Activated CD4-positive, alpha-beta T cell treated with anti-CD3 and anti-CD28 coated beads for 4 hours (primary cell): ENCODE measurements at regions not wholly inside any gene's neighbourhood (a gene's known extent, or its start where the extent isn't known, plus 50 kb on each side); places are given as distances from the start of the nearest gene placed in this dataset.
"Not testable (repeated sequence)": the region's sequence is repeated elsewhere in the genome, so short reads cannot be mapped to it uniquely, and the experiment has no call there.

Source experiments
- DNase-seq, 2 donors: peaks; one replicate each; pipeline ENCODE4 v3.0.0-alpha.2; 2020

GRCh38 chr11:129702410-129703398, 112.9 kb upstream of the TMEM45B start:
- no peak for DNase-seq

GRCh38 chr11:129703846-129704245, 111.8 kb upstream of the TMEM45B start:
- no peak for DNase-seq

- no peak for DNase-seq
Observed at GRCh38 chr11:129704831-129705230, 110.8 kb upstream of the TMEM45B start.

- no peak for DNase-seq
Observed at GRCh38 chr11:129705341-129705740, 110.3 kb upstream of the TMEM45B start.

- DNase-seq, result no peak
Observed at GRCh38 chr11:129705933-129706332, 109.7 kb upstream of the TMEM45B start.

GRCh38 chr11:129709801-129710398, 105.7 kb upstream of the TMEM45B start:
- no peak for DNase-seq

GRCh38 chr11:129710423-129710822, 105.2 kb upstream of the TMEM45B start:
- DNase-seq, result no peak

GRCh38 chr11:129711760-129712159, 103.9 kb upstream of the TMEM45B start:
- no peak for DNase-seq

GRCh38 chr11:129712486-129713240, 103.0 kb upstream of the TMEM45B start:
- not testable (repeated sequence) for DNase-seq

- no peak for DNase-seq
Observed at GRCh38 chr11:129719037-129719436, 96.6 kb upstream of the TMEM45B start.

GRCh38 chr11:129720156-129720555, 95.5 kb upstream of the TMEM45B start:
- no peak for DNase-seq

GRCh38 chr11:129720994-129721393, 94.7 kb upstream of the TMEM45B start:
- DNase-seq, result no peak

GRCh38 chr11:129721685-129722084, 94.0 kb upstream of the TMEM45B start:
- no peak for DNase-seq

GRCh38 chr11:129722529-129722928, 93.1 kb upstream of the TMEM45B start:
- DNase-seq, result no peak

- no peak for DNase-seq
Observed at GRCh38 chr11:129723146-129723760, 92.4 kb upstream of the TMEM45B start.

GRCh38 chr11:129723761-129724162, 91.9 kb upstream of the TMEM45B start:
- no peak for DNase-seq

GRCh38 chr11:129724866-129725265, 90.8 kb upstream of the TMEM45B start:
- DNase-seq, result no peak

- DNase-seq, result no peak
Observed at GRCh38 chr11:129726179-129726578, 89.5 kb upstream of the TMEM45B start.

GRCh38 chr11:129728581-129728980, 87.1 kb upstream of the TMEM45B start:
- no peak for DNase-seq

- no peak for DNase-seq
Observed at GRCh38 chr11:129729216-129729615, 86.4 kb upstream of the TMEM45B start.

- DNase-seq, result no peak
Observed at GRCh38 chr11:129729823-129730222, 85.8 kb upstream of the TMEM45B start.

GRCh38 chr11:129731316-129731715, 84.3 kb upstream of the TMEM45B start:
- DNase-seq, result no peak

- no peak for DNase-seq
Observed at GRCh38 chr11:129732941-129733340, 82.7 kb upstream of the TMEM45B start.
